ENCODE measurements at regions not wholly inside any gene's neighbourhood (a gene's known extent, or its start where the extent isn't known, plus 50 kb on each side); places are given as distances from the start of the nearest gene placed in this dataset.

DNA sequence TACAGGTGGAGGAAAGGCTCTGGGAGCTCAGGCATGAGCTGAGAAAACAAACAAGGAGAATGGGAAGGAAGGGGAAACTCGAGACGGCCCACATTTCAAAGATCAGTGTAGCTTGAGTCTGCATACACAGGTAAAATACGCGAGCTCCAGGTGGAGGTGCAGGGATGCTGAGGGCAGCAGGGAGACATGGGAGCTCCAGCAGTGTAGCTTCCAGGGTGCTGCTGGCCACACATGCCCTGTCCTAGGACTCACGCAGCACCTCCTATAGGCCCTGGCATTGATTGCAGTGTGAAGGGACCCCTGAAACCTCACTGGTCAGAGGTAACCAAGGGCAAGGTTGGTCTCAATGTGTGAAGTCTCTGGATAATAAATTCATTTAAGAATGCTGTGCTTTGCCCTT is 362.8 kb upstream of the HS6ST1 start:
- DNase-seq (ENCODE audit: low spot score), result no peak
- Histone ChIP-seq H3K4me3 (no peak overlapping the region), H3K27ac (no peak overlapping the region)
- TF ChIP-seq, protein P1, sequence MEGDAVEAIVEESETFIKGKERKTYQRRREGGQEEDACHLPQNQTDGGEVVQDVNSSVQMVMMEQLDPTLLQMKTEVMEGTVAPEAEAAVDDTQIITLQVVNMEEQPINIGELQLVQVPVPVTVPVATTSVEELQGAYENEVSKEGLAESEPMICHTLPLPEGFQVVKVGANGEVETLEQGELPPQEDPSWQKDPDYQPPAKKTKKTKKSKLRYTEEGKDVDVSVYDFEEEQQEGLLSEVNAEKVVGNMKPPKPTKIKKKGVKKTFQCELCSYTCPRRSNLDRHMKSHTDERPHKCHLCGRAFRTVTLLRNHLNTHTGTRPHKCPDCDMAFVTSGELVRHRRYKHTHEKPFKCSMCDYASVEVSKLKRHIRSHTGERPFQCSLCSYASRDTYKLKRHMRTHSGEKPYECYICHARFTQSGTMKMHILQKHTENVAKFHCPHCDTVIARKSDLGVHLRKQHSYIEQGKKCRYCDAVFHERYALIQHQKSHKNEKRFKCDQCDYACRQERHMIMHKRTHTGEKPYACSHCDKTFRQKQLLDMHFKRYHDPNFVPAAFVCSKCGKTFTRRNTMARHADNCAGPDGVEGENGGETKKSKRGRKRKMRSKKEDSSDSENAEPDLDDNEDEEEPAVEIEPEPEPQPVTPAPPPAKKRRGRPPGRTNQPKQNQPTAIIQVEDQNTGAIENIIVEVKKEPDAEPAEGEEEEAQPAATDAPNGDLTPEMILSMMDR (IDR thresholded peaks at IDR 0.05), result no peak

DNA sequence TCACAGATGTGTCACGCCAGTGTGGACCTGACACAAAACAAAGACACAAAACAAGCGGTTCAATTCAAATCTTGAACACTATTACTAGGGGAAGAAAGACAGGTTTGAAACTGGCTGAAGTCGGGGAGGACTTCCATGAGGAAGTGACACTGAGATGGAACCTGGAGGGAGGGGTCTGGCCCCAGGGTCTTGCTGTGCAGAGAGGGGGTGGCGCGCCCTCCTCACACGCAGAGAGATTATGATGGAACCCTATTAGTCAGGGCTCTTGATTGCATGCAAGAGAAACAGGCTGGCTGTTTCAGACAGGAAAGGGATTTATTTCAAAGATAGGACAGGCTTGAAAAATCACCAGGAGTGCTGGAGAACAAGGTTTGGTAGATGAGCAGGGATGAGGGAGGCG is 363.6 kb upstream of the HS6ST1 start:
- H3K27ac ChIP-seq, result no peak overlapping the region
- no peak overlapping the region for H3K4me3 ChIP-seq
- no peak for DNase-seq (ENCODE audit: low spot score)
- TF ChIP-seq, protein P1 (IDR thresholded peaks at IDR 0.05), result no peak

DNA sequence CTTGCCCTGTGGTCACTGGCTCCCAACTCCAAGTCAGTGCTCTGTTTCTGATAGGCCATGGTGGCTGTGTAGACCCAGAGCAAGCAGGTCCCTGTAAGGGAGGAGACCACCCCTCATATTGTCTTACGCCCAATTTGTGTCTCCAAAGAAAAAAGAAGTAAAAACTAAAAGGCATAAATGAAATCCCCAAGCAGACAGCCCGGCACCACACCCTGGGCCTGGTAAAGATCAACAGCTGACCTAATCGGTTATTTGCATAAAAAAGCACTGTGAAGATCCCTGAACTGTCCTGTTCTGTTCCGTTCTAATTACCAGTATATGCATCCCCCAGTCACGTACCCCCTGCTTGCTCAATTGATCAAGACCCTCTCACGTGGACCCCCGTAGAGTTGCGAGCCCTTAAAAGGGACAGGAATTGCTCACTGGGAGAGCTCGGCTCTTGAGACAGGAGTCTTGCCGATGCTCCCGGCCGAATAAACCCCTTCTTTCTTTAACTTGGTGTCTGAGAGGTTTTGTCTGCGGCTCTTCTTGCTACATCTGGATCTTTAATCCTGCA is 364.1 kb upstream of the HS6ST1 start:
- TF ChIP-seq, protein P1 (IDR thresholded peaks at IDR 0.05), result no peak
- Histone ChIP-seq H3K4me3 (no peak overlapping the region), H3K27ac (no peak overlapping the region)
- DNase-seq (ENCODE audit: low spot score), result no peak

DNA sequence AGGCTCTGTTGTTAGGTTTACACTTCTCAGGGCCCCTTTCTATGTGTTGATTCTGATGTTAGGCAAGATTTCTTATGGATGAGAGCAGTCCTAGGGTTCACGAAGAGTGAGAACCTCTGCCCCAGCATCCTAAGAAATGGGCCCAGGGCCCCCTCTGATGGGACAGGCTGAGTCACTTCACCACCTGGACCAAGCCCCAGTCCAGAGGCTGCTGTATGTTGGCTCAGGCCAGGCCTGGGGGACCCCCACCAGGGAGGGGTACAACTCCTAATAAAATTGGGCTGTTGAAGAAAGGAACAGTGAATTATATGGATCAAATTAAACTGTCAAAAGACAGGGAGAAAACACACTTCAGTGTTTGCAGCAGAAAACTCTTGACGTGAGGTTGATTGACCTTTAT is 365.9 kb upstream of the HS6ST1 start:
- no peak for DNase-seq (ENCODE audit: low spot score)
- TF ChIP-seq, protein P1 (IDR thresholded peaks at IDR 0.05), result no peak
- Histone ChIP-seq H3K4me3 (no peak overlapping the region), H3K27ac (no peak overlapping the region)

DNA sequence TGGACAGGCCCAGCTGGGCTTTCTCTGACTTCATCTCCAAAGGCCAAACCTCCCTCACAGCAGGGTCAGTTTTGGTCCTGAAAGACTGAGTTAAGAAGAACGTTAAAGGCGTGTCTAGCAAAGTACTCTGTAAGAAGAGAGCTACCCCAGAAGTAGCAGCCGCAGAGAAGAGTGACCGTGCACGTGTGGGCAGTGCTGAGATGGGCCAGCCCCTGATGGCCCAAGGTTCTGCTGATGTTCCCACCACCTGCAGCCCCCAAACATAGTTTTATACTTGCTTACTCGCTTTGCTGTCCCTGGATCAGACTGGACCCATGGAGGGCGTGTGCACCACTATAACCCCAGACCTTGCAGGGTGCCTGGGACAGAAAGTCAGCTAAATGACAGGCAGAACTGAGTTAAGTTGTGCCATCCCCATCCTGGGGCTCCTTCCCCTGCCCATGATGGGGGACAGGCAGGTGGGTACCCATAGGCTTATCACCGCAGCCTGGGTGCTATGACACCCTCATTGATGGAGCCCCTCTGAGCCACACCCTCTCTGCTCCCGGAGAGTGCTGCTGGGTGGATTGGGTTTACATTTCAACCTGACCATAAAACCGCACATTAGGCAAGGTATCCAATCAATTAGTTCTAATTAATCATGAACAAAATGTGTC is 367.3 kb upstream of the HS6ST1 start:
- H3K27ac ChIP-seq, result no peak overlapping the region
- no peak overlapping the region for H3K4me3 ChIP-seq
- no peak for DNase-seq (ENCODE audit: low spot score)
- TF ChIP-seq, protein P1 (IDR thresholded peaks at IDR 0.05), result no peak

DNA sequence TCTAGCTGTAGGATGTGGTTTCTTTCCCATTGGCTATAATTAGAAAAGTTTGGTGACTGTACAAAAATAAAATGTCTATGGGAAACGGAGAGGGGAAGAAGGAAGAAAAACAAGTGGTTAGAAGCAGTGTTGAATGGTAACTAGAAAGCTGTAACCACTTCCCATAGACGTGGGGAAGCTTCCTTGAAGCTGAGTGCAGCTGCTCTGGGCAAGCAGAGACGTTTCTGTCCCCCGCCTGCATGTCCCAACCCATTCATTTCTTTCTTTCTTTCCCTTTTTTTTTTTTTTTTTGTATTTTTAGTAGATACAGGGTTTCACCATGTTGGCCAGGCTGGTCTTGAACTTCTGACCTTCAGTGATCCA is 367.8 kb upstream of the HS6ST1 start:
- TF ChIP-seq, protein P1 (IDR thresholded peaks at IDR 0.05), result no peak
- no peak for DNase-seq (ENCODE audit: low spot score)
- no peak overlapping the region for H3K27ac ChIP-seq
- H3K4me3 ChIP-seq, result no peak overlapping the region

DNA sequence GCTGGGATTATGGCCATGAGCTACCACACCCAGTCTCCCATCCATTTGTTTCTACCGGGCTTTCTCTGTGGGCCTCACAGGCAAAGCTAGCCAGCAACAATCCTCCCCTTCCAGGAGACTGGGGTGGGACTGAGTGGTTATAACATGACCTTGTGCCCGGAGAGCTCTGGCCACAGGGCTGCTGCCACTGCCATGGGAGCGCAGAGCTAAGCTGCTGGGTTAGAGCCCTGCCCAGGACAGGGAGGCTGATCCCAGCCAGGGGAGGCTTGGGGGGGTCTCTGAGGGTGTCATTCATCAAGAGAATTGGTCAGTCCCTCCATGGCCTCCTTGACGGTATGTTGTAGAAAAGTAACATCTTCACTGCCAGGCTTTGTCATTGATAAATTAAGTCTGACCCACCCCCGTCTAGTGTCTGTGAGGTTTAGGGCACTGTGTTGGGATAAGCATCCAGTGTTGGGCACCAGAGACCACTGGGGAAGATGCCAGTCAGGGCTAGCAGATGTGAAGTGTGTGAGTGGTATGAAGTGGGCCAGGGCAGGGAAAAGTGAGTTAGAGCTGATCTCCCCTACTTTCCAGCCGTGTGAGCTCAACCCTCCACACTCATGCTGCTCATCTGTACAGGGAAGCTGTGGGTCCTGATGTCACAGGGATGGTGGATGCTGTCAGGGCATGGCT is 368.4 kb upstream of the HS6ST1 start:
- DNase-seq (ENCODE audit: low spot score), result no peak
- no peak overlapping the region for H3K4me3 ChIP-seq
- H3K27ac ChIP-seq, result no peak overlapping the region
- TF ChIP-seq, protein P1 (IDR thresholded peaks at IDR 0.05), result no peak

All from coronary artery (tissue), 2 donors.